Lower leg skin (tissue), 3 donors: ENCODE measurements at regions not wholly inside any gene's neighbourhood (a gene's known extent, or its start where the extent isn't known, plus 50 kb on each side); places are given as distances from the start of the nearest gene placed in this dataset.

ENCODE experiments used
- CTCF ChIP-seq, 3 donors: fragments of 450-650 bp; IDR thresholded peaks; one replicate each; pipeline ENCODE4 v1.5.1; 2016; ENCODE audit warnings: antibody characterized with exemption in 3 of 3, mild to moderate bottlenecking in 3 of 3, moderate library complexity in 2 of 3
- POLR2A ChIP-seq, 2 donors: fragments of 450-650 bp; IDR thresholded peaks; one replicate each; pipeline ENCODE4 v1.6.1; 2016 to 2017; ENCODE audit warnings: antibody characterized with exemption in 2 of 2, mild to moderate bottlenecking in 1 of 2, moderate library complexity in 1 of 2

- no peak for TF ChIP-seq CTCF (IDR thresholded peaks at IDR 0.05)
- TF ChIP-seq POLR2A (IDR thresholded peaks at IDR 0.05), result no peak
These were observed 1109.3 kb downstream of the REEP3 start for GRCh38 chr10:64630534-64630933.
